ENCODE measurements at regions not wholly inside any gene's neighbourhood (a gene's known extent, or its start where the extent isn't known, plus 50 kb on each side); places are given as distances from the start of the nearest gene placed in this dataset.
"Not testable (repeated sequence)": the region's sequence is repeated elsewhere in the genome, so short reads cannot be mapped to it uniquely, and the experiment has no call there.

DNA sequence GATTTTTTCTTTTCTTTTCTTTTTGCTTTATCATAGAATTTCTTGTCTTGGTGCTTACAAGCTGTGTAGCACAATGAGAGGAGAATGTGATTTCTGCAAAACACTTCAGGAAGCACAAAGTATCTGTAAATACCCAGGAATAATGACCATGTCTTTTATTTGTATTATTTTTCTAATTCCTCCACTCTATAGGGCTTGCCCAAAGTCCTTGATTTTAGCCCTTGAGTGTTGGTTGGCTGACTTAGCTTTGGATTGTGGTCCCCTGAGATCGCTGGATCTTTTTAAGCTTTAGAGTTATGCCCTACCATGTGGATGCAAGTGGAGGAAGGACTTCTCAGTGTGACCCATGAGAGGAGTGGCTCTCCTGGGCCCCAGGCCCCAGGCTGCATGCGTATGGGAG is 52.2 kb downstream of the HOXC4 start:
- not testable (repeated sequence) for DNase-seq (ENCODE audit: low spot score)

DNA sequence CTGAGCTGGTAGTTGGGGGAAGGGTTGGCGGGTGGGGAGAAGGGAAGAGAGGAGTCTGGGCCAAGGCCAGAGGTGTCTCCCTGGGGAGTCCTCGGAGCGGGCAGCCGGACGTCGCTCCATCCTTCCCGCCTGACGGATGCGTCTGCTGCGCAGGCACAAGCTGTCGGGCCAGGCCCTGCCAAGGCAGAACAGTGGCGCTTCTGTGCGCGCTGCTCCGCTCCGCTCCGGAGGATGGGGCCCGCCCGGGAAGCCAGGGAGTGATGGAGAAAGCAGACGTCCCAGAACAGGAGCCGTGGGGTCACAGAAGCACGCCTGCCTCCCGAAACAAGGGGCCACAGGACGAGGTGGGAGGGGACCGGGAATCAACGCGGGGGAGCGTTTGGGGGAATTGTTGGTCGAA is 52.6 kb downstream of the HOXC4 start:
- not testable (repeated sequence) for DNase-seq (ENCODE audit: low spot score)

- not testable (repeated sequence) for DNase-seq (ENCODE audit: low spot score)
These were observed 53.4 kb downstream of the HOXC4 start for GRCh38 chr12:54106803-54107579.

DNA sequence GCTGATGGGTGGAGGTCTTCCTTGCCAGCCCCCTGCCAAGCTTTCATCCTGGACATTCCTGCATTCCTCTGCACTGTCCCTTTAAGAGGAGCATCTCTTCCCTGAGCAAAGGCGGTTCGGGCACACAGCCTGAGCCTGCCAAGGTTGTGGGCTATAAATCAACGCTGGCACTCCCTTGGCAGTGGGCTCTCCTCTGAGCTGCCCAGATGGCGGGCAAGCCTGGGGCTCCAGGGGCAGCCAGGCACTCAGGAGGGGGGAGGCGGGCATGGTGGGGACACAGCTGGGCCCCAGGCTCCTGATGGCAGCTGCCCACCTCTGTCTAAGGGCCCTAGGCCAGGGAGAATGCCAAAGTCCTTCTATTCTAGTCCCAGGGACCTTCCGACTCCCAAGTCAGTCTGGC is 58.7 kb downstream of the HOXC4 start:
- not testable (repeated sequence) for DNase-seq (ENCODE audit: low spot score)

- peak; percentile 55 for DNase-seq (ENCODE audit: low spot score)
These were observed 62.4 kb downstream of the HOXC4 start for GRCh38 chr12:54116055-54116454.

DNA sequence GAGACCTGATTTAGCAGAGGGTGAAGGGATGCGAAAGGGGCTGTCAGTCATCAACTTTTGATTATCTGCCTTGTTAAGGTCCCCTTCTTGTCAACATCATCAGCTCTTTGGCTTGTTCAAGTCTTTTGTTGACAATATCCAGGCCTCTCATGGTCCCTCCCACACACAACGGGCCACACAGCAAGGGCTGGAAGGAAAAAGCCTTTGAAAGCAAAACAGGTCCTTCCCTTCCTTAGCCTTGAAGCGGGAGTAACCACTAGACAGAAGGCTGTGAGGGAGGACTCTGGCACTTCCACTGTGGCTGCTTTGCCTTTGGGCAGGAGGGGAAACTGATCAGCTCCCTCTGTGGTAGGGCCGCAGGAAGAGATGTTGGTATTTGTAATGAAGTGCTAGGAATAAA is 63.8 kb downstream of the HOXC4 start:
- not testable (repeated sequence) for DNase-seq (ENCODE audit: low spot score)

DNA sequence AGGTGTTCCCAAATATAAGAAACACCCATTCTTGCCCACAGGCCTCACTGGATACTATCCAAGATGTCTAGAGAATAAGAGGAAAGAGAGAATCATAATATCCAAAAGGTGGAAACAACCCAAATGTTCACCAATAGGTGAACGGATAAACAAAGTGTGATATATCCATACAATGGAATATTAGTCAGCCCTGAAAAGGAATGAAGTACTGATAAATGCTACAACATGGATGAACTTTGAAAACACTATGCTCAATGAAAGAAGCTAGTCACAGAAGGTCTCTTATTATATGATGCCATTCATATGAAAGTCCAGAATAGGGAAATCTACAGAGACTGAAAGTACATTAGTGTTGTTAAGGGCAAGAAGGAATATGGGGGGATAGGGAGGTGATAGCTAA is 65.4 kb downstream of the HOXC4 start:
- not testable (repeated sequence) for DNase-seq (ENCODE audit: low spot score)

GRCh38 chr12:54123981-54124380 is 64.8 kb downstream of the SMUG1 start:
- peak; percentile 0 for DNase-seq (ENCODE audit: low spot score)

DNA sequence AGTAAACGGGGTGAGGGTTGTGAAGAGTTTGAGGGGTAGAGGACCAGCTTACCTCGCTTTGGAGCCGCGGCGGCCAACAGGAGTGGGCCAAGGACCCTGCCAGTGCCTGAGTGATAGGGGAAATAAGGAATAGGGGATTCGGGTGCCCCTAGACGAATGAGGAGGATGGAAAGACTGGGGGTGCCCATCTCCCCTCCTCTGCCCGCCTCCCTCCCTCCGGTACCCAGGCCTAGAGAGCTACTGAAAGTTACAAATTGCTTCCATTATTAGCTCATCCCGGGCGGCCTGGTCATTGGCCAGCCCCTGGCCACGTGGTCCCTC is 63.1 kb downstream of the SMUG1 start:
- not testable (repeated sequence) for DNase-seq (ENCODE audit: low spot score)

GRCh38 chr12:54126029-54126695 is 62.6 kb downstream of the SMUG1 start:
- peak; percentile 66 for DNase-seq (ENCODE audit: low spot score)

DNA sequence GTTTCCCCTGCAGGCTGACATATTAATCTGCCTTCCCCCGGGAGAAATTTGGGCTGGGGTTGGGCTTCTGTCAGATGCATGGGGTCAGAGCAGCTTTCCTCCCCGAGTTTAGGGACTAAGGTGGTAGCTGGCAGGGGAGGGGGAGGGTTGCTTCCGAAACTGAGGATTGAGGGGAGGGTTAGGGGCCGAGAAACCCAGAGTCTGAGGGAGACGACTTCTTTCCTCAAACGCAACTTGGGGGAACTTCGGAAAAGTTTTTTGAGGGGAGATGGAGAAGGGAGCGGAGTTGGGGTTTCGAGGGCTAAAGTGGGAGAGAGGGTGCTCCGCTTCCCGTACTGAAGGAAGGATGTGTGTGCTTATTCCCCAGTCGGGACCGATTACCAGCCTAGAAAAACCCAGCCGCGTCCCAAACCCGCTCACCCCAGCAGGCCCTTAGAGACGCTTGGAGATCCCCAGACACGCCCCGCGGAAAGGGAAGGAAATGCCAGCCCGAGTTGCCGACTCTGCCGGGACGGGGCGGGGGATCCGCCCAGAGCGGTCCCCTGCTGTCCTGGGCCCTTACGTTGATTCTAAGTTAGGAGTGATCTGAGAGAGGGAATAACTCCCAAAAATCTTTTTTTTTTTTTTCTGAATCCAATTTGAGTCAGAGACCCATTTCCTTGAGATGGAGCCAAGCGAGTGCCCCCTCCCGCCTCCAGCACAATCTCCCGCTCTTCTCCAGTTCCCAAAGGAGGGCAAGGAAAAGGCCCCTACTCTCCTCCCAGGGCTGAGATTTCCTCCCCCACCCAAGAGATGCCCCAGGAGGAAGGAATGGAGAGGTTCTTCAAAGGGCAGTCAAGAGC is 61.9 kb downstream of the SMUG1 start:
- peak; percentile 82 for DNase-seq (ENCODE audit: low spot score)

DNA sequence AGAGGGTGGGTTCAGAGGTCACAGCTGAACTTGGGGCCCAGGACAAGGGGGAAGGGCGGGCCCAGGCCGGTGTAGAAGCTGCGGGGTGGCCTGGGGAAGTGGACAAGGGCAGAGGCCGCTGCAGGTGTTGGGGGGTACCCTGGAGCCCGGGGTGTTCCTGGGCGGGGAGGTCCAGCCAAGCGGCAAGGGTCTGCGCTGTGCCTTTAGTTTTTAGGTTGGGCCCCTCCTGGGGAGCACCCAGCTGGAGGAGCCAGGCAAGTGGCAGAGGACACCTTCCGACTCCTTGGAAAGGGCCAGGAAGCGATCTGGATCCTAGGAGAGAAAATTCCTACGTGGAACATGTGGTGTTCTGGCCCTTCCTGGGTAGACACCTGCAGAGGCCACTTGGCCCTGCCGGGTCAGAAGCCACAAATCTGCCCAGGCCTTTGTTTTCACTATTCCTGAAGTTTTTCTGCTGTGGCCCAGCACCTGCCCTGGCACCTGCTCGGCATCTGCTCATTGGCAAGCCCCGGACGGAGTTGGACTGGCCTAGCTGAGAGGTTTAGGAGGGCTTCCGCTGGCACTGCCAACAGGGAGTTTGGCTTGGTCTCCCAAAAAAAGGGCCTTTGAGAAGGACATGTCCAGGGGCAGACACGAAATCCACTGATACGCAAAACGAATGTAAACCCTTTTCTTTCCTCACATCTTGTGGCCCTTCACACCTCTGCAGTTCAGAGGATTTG is 61.1 kb downstream of the SMUG1 start:
- DNase-seq (ENCODE audit: low spot score): no peak

GRCh38 chr12:54128416-54128815 is 60.4 kb downstream of the SMUG1 start:
- no peak for DNase-seq (ENCODE audit: low spot score)

DNA sequence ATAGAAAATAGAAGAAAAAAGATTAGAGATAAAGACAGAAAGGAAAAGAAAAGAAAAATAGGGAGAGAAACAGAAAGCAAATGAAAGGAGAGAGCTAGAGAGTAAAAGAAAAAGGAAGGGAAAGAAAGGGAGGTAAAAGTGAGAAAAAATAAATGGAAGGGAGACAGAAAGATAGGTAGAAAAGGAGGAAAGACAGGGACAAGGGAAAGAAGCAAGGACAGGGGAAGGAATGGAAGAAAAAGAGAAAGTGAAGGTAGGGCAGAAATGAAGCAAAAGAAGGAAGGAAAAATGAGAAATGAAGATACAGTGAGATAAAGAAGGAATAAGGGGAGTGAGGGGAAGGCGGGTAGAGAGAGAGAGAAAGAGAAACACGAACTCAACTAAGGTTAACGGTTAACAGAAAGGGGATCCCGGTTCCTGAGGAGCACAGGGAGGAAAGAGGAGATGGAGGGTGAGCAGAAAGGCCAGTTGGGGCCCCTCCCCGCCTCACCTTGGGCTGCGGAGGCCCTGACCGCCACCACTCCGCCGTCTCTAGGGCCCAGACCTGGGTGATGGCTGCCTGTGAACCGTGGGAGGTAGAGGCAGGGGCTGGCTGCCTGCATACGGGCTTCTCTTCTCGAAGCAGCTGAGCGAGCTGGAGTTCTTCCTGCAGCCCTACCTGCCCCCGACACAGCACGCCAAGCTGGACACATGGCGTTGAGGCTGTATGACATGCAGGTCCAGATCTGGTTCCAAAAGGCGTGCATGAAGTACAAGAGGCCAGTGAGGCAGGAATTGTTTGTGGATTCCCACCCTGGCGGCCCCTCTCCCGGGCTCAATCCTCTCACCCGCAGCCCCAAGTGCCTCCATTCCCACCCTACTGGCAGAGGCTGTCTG is 59.5 kb downstream of the SMUG1 start:
- DNase-seq (ENCODE audit: low spot score): no peak

All from AG08395 (cell line).